CD4-positive, alpha-beta T cell (primary cell): ENCODE measurements at regions not wholly inside any gene's neighbourhood (a gene's known extent, or its start where the extent isn't known, plus 50 kb on each side); places are given as distances from the start of the nearest gene placed in this dataset.

Source experiments
- ATAC-seq: fragments of 200-7000 bp; cut with Tn5 transposase; one replicate; pipeline ENCODE4 v1.10.0; 2022; ENCODE audit warnings: mild to moderate bottlenecking; ENCODE audit not compliant: poor library complexity
- CTCF ChIA-PET: fragments of 350-600 bp; sonication (Branson Sonifier 250); formaldehyde crosslinking; loops from one replicate; lab custom pipeline; 2021; ENCODE audit warnings: antibody characterized with exemption, inconsistent platforms; lab: Charles Lee
- POLR2A ChIA-PET: fragments of 350-600 bp; sonication (Branson Sonifier 250); formaldehyde crosslinking; loops from one replicate; lab custom pipeline; 2021; ENCODE audit warnings: antibody characterized with exemption, inconsistent platforms; lab: Charles Lee
- DNase-seq, 14 experiments: peaks; one replicate each; pipeline ENCODE4 v3.0.0-alpha.2; 2013 to 2020; ENCODE audit warnings: mixed read lengths in 2 of 14
- H3K27ac ChIP-seq, 2 donors: one replicate each; pipeline versions ENCODE4 v1.5.1 to v1.7.0; 2013; ENCODE audit warnings: low read length in 2 of 2, low read depth in 1 of 2, mild to moderate bottlenecking in 1 of 2
- H3K27me3 ChIP-seq, 2 experiments: 1 replicate in 1 of 2; 2 replicates in 1 of 2; pipeline versions ENCODE4 v1.6.1 to v1.7.0; 2013; ENCODE audit warnings: low read length in 2 of 2, control low read depth in 1 of 2, mild to moderate bottlenecking in 1 of 2, moderate library complexity in 1 of 2; ENCODE audit not compliant: insufficient read depth in 2 of 2, control insufficient read depth in 1 of 2
- H3K36me3 ChIP-seq: one replicate; pipeline ENCODE4 v1.6.1; 2013; ENCODE audit warnings: low read length, control low read depth; ENCODE audit not compliant: insufficient read depth
- H3K4me1 ChIP-seq: one replicate; pipeline ENCODE4 v1.6.1; 2013; ENCODE audit warnings: low read length, control low read depth; ENCODE audit not compliant: insufficient read depth
- H3K4me3 ChIP-seq: one replicate; pipeline ENCODE4 v1.5.1; 2013; ENCODE audit warnings: mild to moderate bottlenecking, low read length, moderate library complexity
- H3K9me3 ChIP-seq, 2 experiments: 1 replicate in 1 of 2; 2 replicates in 1 of 2; pipeline versions ENCODE4 v1.6.1 to v1.7.0; 2013; ENCODE audit warnings: low read length in 2 of 2, mild to moderate bottlenecking in 2 of 2, control low read depth in 1 of 2, moderate library complexity in 1 of 2; ENCODE audit not compliant: control insufficient read depth in 1 of 2, insufficient read depth in 1 of 2
- H3K27ac Mint-ChIP-seq: one replicate; pipeline ENCODE4 v1.8.0; 2020; ENCODE audit warnings: mixed read lengths
- H3K27me3 Mint-ChIP-seq: one replicate; pipeline ENCODE4 v1.8.0; 2021; ENCODE audit warnings: mixed read lengths
- H3K36me3 Mint-ChIP-seq: one replicate; pipeline ENCODE4 v1.8.0; 2021; ENCODE audit warnings: low read depth, mixed read lengths
- H3K4me1 Mint-ChIP-seq: one replicate; pipeline ENCODE4 v1.8.0; 2021; ENCODE audit warnings: low read depth, mixed read lengths
- H3K4me3 Mint-ChIP-seq: one replicate; pipeline ENCODE4 v1.8.0; 2020; ENCODE audit warnings: mild to moderate bottlenecking, mixed read lengths
- H3K9me3 Mint-ChIP-seq: one replicate; pipeline ENCODE4 v1.8.0; 2020; ENCODE audit warnings: mixed read lengths
- CTCF ChIP-seq: fragments of 200-600 bp; IDR thresholded peaks from one replicate; pipeline ENCODE4 v1.8.0; 2022; ENCODE audit warnings: antibody characterized with exemption, mild to moderate bottlenecking
- intact Hi-C, 2 experiments: fragments of 100-400 bp; cut with DNase I in 1 of 2; cut with micrococcal nuclease in 1 of 2; formaldehyde crosslinking; loops; one replicate each; pipeline versions ENCODE4 v1.15.1 to v1.9.0; 2023 to 2025; cut with DNase I, micrococcal nuclease

GRCh38 chr11:38208951-38209350, 1610.9 kb upstream of the RAG2 start:
- Histone ChIP-seq H3K4me1 (no peaks in the 10 kb centered on the region), H3K36me3 (no peaks in the 10 kb centered on the region), H3K4me3 (no peak overlapping the region), H3K27me3 (no peaks in the 10 kb centered on the region), H3K9me3 (no peaks in the 10 kb centered on the region), H3K27ac (no peak overlapping the region)
- Mint-ChIP-seq H3K36me3 (no peaks in the 10 kb centered on the region), H3K27ac (no peak overlapping the region), H3K4me3 (no peak overlapping the region), H3K4me1 (no peaks in the 10 kb centered on the region), H3K27me3 (no peaks in the 10 kb centered on the region), H3K9me3 (peaks cover 4% of the 10 kb centered on the region)
- CTCF ChIA-PET, result no interaction called here
- POLR2A ChIA-PET, result no interaction called here
- DNase-seq, result no peak
- no peak for ATAC-seq
- TF ChIP-seq CTCF, result no peak
- intact Hi-C loops, result loop anchor here (10.0 kb wide), 1 partner anchor 56 kb away; no protein-coding TSS in a partner anchor

GRCh38 chr11:38206663-38207062, 1608.6 kb upstream of the RAG2 start:
- POLR2A ChIA-PET, result no interaction called here
- Mint-ChIP-seq H3K27ac (no peak overlapping the region), H3K36me3 (no peaks in the 10 kb centered on the region), H3K4me3 (no peak overlapping the region), H3K27me3 (no peaks in the 10 kb centered on the region), H3K9me3 (peaks cover 4% of the 10 kb centered on the region), H3K4me1 (no peaks in the 10 kb centered on the region)
- Histone ChIP-seq H3K4me1 (no peaks in the 10 kb centered on the region), H3K9me3 (no peaks in the 10 kb centered on the region), H3K36me3 (no peaks in the 10 kb centered on the region), H3K27ac (no peak overlapping the region), H3K4me3 (no peak overlapping the region), H3K27me3 (no peaks in the 10 kb centered on the region)
- ATAC-seq, result no peak
- CTCF ChIA-PET, result no interaction called here
- no peak for DNase-seq
- no peak for TF ChIP-seq CTCF
- intact Hi-C loops, result loop anchor here (10.0 kb wide), 1 partner anchor 58 kb away; no protein-coding TSS in a partner anchor

DNA sequence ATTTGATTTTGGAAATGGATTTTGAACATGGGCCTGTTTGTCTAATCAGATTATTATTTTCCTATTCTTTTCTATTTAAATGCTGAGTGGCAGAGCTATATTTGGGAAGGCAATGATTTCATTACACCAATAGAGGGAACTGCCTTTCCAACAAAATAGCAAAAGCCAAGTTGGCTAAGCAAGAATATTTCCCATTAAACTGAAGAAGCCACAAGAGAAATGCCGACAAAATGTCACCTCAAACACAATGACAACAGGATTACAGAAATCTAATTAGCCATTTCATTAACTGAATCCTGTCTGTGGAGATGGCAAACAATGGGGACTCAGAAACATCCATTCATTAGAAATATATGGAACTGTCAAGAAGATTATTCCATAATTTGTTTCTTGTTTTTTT, 1593.1 kb upstream of the RAG2 start:
- H3K4me3 ChIP-seq, result no peak overlapping the region
- TF ChIP-seq CTCF, result no peak
- Mint-ChIP-seq H3K9me3 (peaks cover 9% of the 10 kb centered on the region), H3K27me3 (no peaks in the 10 kb centered on the region), H3K27ac (no peak overlapping the region), H3K36me3 (no peaks in the 10 kb centered on the region), H3K4me3 (no peak overlapping the region), H3K4me1 (no peaks in the 10 kb centered on the region)
- peaks cover 0 to 10% of the 10 kb centered on the region in 2 experiments for H3K9me3 ChIP-seq
- no peaks in the 10 kb centered on the region for H3K4me1 ChIP-seq
- intact Hi-C loops, result no loop called here
- DNase-seq (no peak), ATAC-seq (no peak)
- ChIA-PET CTCF (no interaction called here), POLR2A (no interaction called here)
- H3K27me3 ChIP-seq, result no peaks in the 10 kb centered on the region
- no peaks in the 10 kb centered on the region for H3K36me3 ChIP-seq
- no peak overlapping the region for H3K27ac ChIP-seq
